ENCODE measurements at regions not wholly inside any gene's neighbourhood (a gene's known extent, or its start where the extent isn't known, plus 50 kb on each side); places are given as distances from the start of the nearest gene placed in this dataset.
"Not testable (repeated sequence)": the region's sequence is repeated elsewhere in the genome, so short reads cannot be mapped to it uniquely, and the experiment has no call there.

- no peak for DNase-seq
Observed at GRCh38 chr1:8166406-8166805, 140.3 kb upstream of the ERRFI1 start.

DNA sequence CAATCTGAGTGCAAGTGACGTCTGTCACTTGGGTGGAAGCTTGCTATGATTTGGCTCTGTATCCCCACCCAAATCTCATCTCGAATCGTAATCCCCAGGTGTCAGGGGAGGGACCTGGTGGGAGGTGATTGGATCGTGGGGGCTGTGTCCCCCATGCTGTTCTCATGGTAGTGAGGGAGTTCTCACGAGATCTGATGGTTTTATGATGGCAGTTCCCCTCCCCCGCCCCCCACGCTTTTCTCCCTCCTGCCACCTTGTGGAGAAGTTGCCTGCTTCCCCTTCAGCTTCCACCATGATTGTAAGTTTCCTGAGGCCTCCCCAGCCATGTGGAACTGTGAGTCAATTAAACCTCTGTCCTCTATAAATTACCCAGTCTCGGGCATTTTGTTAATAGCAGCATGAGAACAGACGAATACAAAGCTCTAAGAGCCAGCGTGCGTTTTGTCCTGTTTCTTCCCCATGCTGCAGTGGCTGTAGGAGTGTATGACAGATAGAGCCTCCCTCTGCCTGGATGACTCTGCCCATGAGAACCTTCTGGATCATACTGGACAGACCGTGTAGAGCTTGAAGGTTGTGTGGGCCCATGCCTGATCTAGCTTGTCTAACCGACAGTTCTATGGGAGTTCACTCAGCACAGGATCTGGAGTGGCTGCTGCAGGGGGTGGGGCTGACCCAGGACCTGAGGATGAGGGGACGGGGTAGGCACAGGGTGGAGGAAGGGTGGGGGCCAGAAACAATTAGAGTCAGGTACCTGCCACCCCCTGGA, 139.7 kb upstream of the ERRFI1 start:
- no peak for DNase-seq

GRCh38 chr1:8164670-8165069, 138.6 kb upstream of the ERRFI1 start:
- DNase-seq = no peak

GRCh38 chr1:8163039-8163438, 136.9 kb upstream of the ERRFI1 start:
- DNase-seq = no peak

- no peak for DNase-seq
Observed at GRCh38 chr1:8162168-8162567, 136.1 kb upstream of the ERRFI1 start.

- DNase-seq = no peak
Observed at GRCh38 chr1:8161546-8162105, 135.5 kb upstream of the ERRFI1 start.

GRCh38 chr1:8159470-8160024, 133.4 kb upstream of the ERRFI1 start:
- no peak for DNase-seq

- no peak for DNase-seq
Observed at GRCh38 chr1:8158995-8159394, 132.9 kb upstream of the ERRFI1 start.

DNA sequence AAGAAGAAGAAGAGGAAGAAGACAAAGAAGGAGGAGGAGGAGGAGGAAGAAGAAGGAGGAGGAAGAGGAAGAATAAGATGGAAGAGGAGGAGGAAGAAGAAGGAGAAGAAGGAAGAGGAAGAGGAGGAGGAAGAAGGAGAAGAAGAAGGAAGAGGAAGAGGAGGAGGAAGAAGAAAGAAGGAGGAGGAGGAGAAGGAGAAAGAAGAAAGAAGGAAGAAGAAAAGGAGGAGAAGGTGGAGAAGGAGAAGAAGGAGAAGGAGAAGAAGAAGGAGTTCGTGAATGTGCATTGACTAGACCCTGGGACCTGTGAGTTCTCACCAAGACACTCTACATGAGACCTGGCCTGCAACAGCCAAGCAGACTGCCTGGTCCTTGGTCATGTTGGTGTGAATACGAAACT, 131.7 kb upstream of the ERRFI1 start:
- DNase-seq = no peak

- DNase-seq = no peak
Observed at GRCh38 chr1:8155528-8156186, 129.5 kb upstream of the ERRFI1 start.

GRCh38 chr1:8154621-8155052, 128.5 kb upstream of the ERRFI1 start:
- no peak for DNase-seq

DNA sequence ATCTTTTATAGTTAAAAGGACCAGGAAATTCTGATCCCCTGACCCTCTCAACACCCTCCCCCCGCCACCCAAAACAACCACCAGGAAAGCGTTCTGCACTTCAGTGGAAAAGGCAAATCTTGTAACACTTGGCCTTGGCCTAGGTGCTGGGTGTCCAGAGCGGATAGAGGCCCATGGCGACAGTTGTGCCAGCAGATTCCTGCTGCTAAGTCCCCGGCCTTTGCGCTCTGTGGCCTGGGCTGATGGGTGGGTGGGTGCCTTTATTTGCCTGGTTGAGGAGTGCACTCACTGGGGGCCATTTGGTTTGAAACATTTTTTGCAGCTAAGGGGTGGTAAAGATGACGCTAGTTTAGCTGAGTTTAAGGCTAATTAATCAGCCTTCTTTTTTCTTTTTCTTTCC, 127.9 kb upstream of the ERRFI1 start:
- no peak for DNase-seq

DNA sequence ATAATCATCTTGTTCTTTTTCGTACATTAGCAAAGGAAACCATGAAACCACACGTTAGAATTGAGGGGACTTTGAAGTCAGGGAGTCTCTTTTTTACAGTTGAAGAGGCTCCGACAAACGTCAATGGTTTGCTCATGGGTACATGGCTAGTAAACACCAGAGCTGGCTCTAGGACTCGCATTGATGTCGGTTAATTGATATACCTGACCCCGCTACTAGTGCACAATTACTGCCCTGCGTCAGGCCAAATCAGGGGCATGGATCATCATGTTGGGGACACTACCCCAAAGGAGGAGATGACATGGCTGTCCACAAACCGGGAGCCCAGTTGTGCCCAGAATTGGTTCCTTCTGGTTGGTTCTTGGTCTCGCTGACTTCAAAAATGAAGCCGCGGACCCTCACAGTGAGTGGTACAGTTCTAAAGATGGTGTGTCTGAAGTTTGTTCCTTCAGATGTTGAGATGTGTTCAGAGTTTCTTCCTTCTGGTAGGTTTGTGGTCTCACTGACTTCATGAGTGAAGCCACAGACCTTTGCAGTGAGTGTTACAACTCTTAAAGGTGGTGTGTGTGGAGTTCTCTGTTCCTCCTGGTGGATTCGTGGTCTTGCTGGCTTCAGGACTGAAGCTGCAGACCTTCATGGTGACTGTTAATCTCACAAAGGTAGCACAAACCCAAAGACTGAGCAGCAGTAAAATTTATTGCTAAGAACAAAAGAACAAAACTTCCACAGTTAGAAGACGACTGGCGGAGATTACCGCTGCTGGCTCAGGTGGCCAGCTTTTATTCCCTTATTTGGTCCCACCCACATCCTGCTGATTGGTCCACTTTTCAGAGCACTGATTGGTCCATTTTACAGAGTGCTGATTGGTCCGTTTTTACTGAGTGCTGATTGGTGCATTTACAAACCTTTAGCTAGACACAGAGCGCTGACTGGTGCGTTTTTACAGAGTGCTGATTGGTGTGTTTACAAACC, 126.9 kb upstream of the ERRFI1 start:
- peak; percentile 6 for DNase-seq

- no peak for DNase-seq
Observed at GRCh38 chr1:8151647-8152046, 125.5 kb upstream of the ERRFI1 start.

DNA sequence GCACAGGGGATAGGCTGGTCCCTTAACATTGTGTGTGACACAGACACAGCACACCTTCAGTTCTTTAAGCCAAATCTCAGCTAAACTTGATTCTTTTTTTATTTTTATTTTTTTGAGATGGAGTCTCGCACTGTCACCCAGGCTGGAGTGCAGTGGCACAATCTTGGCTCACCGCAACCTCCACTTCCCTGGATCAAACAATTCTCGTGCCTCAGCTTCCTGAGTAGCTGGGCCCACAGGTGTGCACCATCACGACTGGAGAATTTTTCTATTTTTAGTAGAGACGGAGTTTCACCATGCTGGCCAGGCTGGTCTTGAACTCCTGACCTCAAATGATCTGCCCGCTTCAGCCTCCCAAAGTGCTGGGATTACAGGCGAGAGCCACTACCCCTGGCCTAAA, 123.6 kb upstream of the ERRFI1 start:
- not testable (repeated sequence) for DNase-seq

- no peak for DNase-seq
Observed at GRCh38 chr1:8147956-8148355, 121.8 kb upstream of the ERRFI1 start.

GRCh38 chr1:8146257-8146855, 120.2 kb upstream of the ERRFI1 start:
- DNase-seq = no peak

DNA sequence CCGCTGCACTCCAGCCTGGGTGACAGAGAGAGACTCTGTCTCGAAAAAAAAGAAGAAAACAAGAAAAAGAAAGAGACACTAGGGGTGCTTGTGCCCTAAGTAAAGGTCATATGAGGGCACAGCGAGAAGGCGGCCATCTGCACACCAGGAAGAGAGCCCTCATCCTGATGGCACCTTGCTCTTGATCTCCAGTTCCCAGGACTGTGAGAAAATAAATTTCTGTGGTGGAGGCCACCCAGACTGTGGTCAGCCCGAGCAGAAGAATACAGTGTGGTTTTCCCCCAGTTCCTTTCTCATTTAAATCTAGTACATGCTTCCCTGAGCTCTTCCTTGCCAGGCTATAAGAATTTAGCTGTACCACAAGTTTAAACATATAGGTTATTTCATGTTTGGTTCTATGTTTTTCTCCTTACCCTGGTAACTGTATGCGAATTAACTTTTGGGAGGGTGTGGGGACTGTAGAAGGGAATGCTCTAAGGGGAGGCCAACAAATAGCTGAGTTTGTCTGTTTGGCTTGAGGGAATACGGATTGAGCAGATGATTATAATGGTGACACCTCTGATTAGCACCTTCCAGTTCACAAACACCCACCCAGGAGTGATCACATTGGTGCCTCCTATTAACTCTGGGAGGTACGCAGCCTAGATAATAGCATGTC, 119.6 kb upstream of the ERRFI1 start:
- no peak for DNase-seq

- DNase-seq = no peak
Observed at GRCh38 chr1:8144323-8144722, 118.2 kb upstream of the ERRFI1 start.

- no peak for DNase-seq
Observed at GRCh38 chr1:8142955-8143629, 117.0 kb upstream of the ERRFI1 start.

DNA sequence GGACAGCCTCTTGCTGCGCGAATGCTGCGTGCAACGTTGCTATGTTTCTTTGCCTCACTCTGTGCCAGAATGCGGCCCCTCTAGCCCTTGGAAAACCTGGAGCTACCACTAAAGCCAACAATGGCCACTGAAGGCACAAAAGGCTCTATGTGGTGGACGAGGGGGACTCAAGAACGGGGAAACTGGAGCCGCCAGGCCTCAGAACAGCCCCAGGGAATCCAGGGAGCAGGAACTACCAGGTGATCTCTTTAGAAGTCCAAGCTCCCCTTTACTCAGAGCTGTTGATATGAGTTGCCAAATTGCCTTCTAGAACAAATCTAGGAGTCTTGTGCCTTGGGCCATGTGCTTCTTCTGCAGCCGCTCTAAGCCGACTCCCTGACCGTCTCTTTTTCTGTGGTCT, 113.8 kb upstream of the ERRFI1 start:
- DNase-seq = no peak
